Right cardiac atrium (tissue), 5 donors: ENCODE measurements at regions not wholly inside any gene's neighbourhood (a gene's known extent, or its start where the extent isn't known, plus 50 kb on each side); places are given as distances from the start of the nearest gene placed in this dataset.
"Not testable (repeated sequence)": the region's sequence is repeated elsewhere in the genome, so short reads cannot be mapped to it uniquely, and the experiment has no call there.

Experiments
- ATAC-seq, 2 donors: fragments of 200-7000 bp; cut with Tn5 transposase; one replicate each; pipeline versions ENCODE4 v1.8.0 to v1.9.1; 2020; ENCODE audit warnings: moderate library complexity in 2 of 2, mild to moderate bottlenecking in 1 of 2
- DNase-seq, 3 donors: peaks; one replicate each; pipeline ENCODE4 v3.0.0-alpha.2; 2020
- H3K27ac ChIP-seq: one replicate; pipeline ENCODE4 v1.5.1; 2013; ENCODE audit warnings: mild to moderate bottlenecking, low read length, control low read depth, moderate library complexity
- H3K27me3 ChIP-seq: one replicate; pipeline ENCODE4 v1.6.1; 2013; ENCODE audit not compliant: control insufficient read depth, insufficient read depth
- H3K4me1 ChIP-seq: one replicate; pipeline ENCODE4 v1.6.1; 2013; ENCODE audit warnings: low read length; ENCODE audit not compliant: control insufficient read depth, insufficient read depth
- H3K4me3 ChIP-seq: one replicate; pipeline ENCODE4 v1.5.1; 2013; ENCODE audit warnings: low read length, control low read depth
- H3K9me3 ChIP-seq: one replicate; pipeline ENCODE4 v1.6.1; 2013; ENCODE audit warnings: low read length; ENCODE audit not compliant: control insufficient read depth
- whole genome bisulfite sequencing: extraction: QIAGEN DNeasy Blood & Tissue Kit; methylation state at CpG from one replicate; pipeline ENCODE4 v1.1.7; 2013; 5-methylcytosine and 5-hydroxymethylcytosine counted together
- intact Hi-C, 4 donors: fragments of 100-400 bp; cut with DNase I; formaldehyde crosslinking; loops; one replicate each; pipeline versions ENCODE4 v1.11.0 to v1.14.0; 2022 to 2023
- donor health status: healthy with polysubstance abuse.
- donor health status: DM: no; HTN: yes; CAD: no.
- donor health status: DM: no; HTN: no; CAD: no.
- donor health status: DM: no; HTN: yes; CAD: no; lungs with severe emphysema.
- donor health status: DM: yes; HTN: yes; CAD: no.

- no peaks in the 10 kb centered on the region for H3K4me1 ChIP-seq
- H3K27me3 ChIP-seq = no peaks in the 10 kb centered on the region
- H3K27ac ChIP-seq = no peak overlapping the region
- no peak for ATAC-seq
- H3K9me3 ChIP-seq = no peaks in the 10 kb centered on the region
- H3K4me3 ChIP-seq = no peak overlapping the region
- no peak for DNase-seq
- intact Hi-C loops = loop anchor here in 2 of 4 donors (10.0 kb wide), 1 partner anchor 138 kb away; the partner anchor contains the start of gene VWC2 (in 2 of the 2)
- WGBS = 90% methylated on average over 3 of the region's 3 CpGs
These were observed 137.0 kb upstream of the VWC2 start for GRCh38 chr7:49636400-49636799.

DNA sequence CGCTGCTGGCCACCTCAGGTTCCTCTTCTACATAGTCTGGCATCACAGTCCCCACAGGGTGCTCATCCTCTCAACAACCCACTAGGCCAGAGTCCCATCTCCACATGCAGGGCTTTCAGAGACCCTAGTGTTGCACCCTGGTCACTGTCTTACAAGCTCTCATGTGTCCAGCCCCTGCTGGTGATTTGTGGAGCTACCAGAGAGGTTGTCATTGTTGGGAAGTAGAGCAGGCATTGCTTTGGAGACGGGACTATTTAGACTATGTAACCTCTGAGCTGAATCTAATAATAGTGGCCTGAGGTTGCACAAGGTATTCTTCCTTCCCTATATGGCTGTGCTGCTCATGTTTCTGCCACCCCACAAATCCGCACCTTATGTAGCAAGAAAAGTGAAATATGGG, 135.3 kb upstream of the VWC2 start:
- intact Hi-C loops = loop anchor here in 2 of 4 donors (10.0 kb wide), 1 partner anchor 137 kb away; the partner anchor contains the start of gene VWC2 (in 2 of the 2)
- no peak overlapping the region for H3K4me3 ChIP-seq
- ATAC-seq (peak; percentile 79 to 82), DNase-seq (no peak)
- 64% methylated on average over 3 of the region's 3 CpGs for WGBS
- no peaks in the 10 kb centered on the region for H3K9me3 ChIP-seq
- H3K27me3 ChIP-seq = no peaks in the 10 kb centered on the region
- peak overlapping the region; percentile 24 for H3K27ac ChIP-seq
- no peaks in the 10 kb centered on the region for H3K4me1 ChIP-seq

DNA sequence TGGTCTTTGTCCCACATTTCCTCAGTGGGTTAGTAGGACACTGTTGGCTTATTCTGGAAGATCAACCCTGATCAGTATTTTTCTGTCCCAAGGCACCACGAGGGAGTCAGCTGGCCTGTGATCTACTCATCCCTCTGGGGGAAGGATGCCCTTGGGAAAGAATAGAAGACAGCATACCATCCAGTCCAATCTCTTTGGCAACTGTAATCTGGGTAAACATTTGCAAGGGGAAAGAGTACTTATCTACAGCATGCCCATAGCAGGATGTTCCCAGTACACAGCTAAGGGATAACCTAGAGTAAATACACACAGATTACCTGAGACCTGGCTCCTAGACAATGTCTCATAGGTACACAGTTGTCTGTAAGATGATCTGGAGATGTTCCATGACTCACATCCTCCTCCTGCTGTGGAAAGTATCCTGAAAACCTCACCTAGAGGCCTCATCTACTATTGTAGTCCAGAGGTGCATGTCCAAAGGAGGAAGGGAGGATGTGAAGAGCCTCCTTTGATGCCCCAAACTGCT, 134.3 kb upstream of the VWC2 start:
- ATAC-seq = peak; percentile 35 to 61
- Histone ChIP-seq H3K27me3 (no peaks in the 10 kb centered on the region), H3K4me3 (no peak overlapping the region), H3K9me3 (no peaks in the 10 kb centered on the region), H3K27ac (no peak overlapping the region), H3K4me1 (no peaks in the 10 kb centered on the region)
- DNase-seq = no peak
- 44% methylated on average over 1 of the region's 1 CpG for WGBS
- intact Hi-C loops = loop anchor here in 2 of 4 donors (10.0 kb wide), 1 partner anchor 136 kb away; the partner anchor contains the start of gene VWC2 (in 2 of the 2)

- intact Hi-C loops = loop anchor here in 2 of 4 donors (10.0 kb wide), 1 partner anchor 135 kb away; the partner anchor contains the start of gene VWC2 (in 2 of the 2)
- H3K4me1 ChIP-seq = no peaks in the 10 kb centered on the region
- DNase-seq (no peak), ATAC-seq (no peak)
- WGBS = 76% methylated on average over 2 of the region's 2 CpGs
- no peak overlapping the region for H3K4me3 ChIP-seq
- no peaks in the 10 kb centered on the region for H3K27me3 ChIP-seq
- H3K27ac ChIP-seq = no peak overlapping the region
- no peaks in the 10 kb centered on the region for H3K9me3 ChIP-seq
These were observed 133.6 kb upstream of the VWC2 start for GRCh38 chr7:49639808-49640207.

DNA sequence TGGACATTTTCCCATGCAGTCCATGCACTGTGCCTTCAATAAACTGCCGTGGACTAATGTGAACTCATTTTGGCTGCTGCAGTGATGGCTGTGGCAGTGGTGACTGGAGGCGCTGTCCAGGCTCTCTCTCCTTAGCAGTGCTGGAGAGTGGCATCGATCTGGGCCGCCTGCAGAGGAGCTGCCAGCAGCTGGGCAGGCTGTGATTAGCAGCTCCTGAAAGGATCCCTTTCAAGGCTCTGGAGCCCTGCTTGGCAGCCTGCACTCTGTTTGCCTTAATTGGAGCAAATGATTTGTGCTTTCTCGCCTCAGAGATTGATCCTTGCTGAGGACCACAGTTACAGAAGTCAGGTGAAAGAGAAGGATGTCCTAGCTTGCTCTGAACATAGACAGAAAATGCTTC, 130.1 kb upstream of the VWC2 start:
- WGBS = 48% methylated on average over 5 of the region's 5 CpGs
- no peak overlapping the region for H3K27ac ChIP-seq
- H3K4me1 ChIP-seq = no peaks in the 10 kb centered on the region
- DNase-seq (peak; percentile 22 to 67 (median 60)), ATAC-seq (peak; percentile 83 to 88)
- no peak overlapping the region for H3K4me3 ChIP-seq
- H3K9me3 ChIP-seq = no peaks in the 10 kb centered on the region
- H3K27me3 ChIP-seq = no peaks in the 10 kb centered on the region
- intact Hi-C loops = no loop called here

DNA sequence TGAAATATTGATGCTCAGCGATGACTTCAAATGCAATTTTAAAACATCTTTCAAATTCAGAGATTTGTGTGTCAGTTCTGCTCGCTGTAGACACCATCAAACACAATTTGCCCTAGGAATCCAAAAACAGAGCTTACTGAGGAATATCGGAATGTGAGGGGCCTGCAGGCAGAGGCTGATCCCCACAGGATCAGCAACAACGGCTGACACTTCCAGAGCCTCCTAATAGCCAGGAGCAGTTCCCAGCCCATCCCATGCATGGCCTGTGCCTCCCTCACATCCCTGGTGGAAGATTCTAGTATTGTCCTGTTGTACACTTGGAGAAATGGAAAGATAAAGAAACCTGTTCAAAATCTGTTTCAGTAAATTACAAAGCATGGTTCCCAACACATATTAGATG, 129.7 kb upstream of the VWC2 start:
- ATAC-seq (no peak), DNase-seq (no peak)
- no peak overlapping the region for H3K4me3 ChIP-seq
- H3K27ac ChIP-seq = no peak overlapping the region
- 78% methylated on average over 4 of the region's 4 CpGs for WGBS
- intact Hi-C loops = no loop called here
- no peaks in the 10 kb centered on the region for H3K4me1 ChIP-seq
- no peaks in the 10 kb centered on the region for H3K9me3 ChIP-seq
- no peaks in the 10 kb centered on the region for H3K27me3 ChIP-seq

DNA sequence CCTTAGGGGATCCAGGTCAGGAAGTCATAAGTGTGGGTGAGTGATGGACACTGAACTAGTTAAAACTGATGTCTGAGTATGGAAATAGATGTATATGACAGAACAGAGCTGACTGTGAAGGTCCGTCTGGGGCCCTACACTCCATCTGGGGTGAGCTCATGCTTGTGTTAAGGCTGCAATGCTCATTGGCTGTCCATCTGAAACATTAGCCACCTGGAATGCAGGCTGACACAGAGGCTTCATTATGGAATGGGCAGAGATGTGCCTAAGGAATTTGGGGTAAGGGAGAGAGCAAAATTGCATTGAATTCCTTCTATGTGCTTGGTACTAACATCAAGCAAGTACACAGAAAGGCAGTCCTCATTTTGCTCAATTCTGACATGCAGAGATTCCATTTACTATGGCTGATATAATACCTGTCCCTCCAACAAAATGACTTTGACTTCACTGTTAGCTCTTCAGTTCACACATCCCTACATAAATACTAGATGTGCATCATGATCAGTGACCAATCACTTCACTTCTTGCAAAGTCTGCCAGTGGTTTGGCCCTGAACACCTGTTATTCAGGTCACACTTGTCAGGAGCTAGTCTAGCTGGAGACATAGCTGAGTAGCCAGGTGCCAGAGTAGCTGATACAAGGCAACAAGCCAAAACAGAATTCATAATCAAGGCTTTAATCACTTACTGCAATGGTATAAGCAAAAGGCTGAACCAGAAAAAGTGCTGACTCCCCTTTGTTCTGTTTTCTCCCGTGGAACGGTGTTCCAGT, 128.9 kb upstream of the VWC2 start:
- no peaks in the 10 kb centered on the region for H3K4me1 ChIP-seq
- DNase-seq (no peak), ATAC-seq (peak in 1 of 2 donors; percentile 27)
- intact Hi-C loops = no loop called here
- WGBS = 69% methylated on average over 3 of the region's 3 CpGs
- no peak overlapping the region for H3K27ac ChIP-seq
- no peaks in the 10 kb centered on the region for H3K27me3 ChIP-seq
- no peaks in the 10 kb centered on the region for H3K9me3 ChIP-seq
- H3K4me3 ChIP-seq = no peak overlapping the region

- H3K4me3 ChIP-seq = no peak overlapping the region
- no peaks in the 10 kb centered on the region for H3K4me1 ChIP-seq
- H3K27ac ChIP-seq = no peak overlapping the region
- ATAC-seq = no peak
- no peaks in the 10 kb centered on the region for H3K9me3 ChIP-seq
- H3K27me3 ChIP-seq = no peaks in the 10 kb centered on the region
- WGBS = 72% methylated on average over 3 of the region's 3 CpGs
- DNase-seq = no peak
- intact Hi-C loops = no loop called here
These were observed 128.1 kb upstream of the VWC2 start for GRCh38 chr7:49645296-49645695.

GRCh38 chr7:49660170-49660783, 113.2 kb upstream of the VWC2 start:
- H3K27me3 ChIP-seq = no peaks in the 10 kb centered on the region
- no peaks in the 10 kb centered on the region for H3K4me1 ChIP-seq
- no peak overlapping the region for H3K4me3 ChIP-seq
- H3K9me3 ChIP-seq = no peaks in the 10 kb centered on the region
- DNase-seq = no peak
- ATAC-seq = no peak
- no peak overlapping the region for H3K27ac ChIP-seq
- WGBS = 67% methylated on average over 3 of the region's 3 CpGs
- intact Hi-C loops = no loop called here

DNA sequence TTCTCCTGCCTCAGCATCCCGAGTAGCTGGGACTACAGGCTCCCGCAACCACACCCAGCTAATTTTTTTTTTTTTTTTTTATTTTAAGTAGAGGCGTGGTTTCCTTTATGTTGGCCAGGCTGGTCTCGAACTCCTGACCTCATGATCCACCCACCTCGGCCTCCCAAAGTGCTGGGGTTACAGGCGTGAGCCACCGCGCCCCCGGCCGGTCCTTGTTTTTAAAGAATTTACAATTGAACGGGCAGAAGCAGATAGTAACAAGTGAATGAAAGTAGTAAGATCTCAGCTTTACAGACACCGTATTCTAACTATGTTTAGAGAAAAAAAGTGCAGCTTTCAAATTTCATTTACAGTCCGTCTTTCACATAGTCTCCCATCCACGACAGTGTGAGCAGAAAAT, 112.5 kb upstream of the VWC2 start:
- WGBS = 88% methylated on average over 14 of the region's 14 CpGs

GRCh38 chr7:49665963-49666362, 107.5 kb upstream of the VWC2 start:
- intact Hi-C loops, DNase-seq, H3K9me3 ChIP-seq, H3K4me1 ChIP-seq, ATAC-seq, H3K27me3 ChIP-seq, H3K4me3 ChIP-seq, H3K27ac ChIP-seq: not testable (repeated sequence)
- 73% methylated on average over 10 of the region's 10 CpGs for WGBS

More for the DNA sequence above, 112.5 kb upstream of the VWC2 start:
- intact Hi-C loops = no loop called here
- no peak for ATAC-seq
- no peaks in the 10 kb centered on the region for H3K4me1 ChIP-seq
- no peaks in the 10 kb centered on the region for H3K27me3 ChIP-seq
- no peak overlapping the region for H3K27ac ChIP-seq
- no peaks in the 10 kb centered on the region for H3K9me3 ChIP-seq
- DNase-seq = no peak
- H3K4me3 ChIP-seq = no peak overlapping the region
